AG10803 (cell line): ENCODE measurements at regions not wholly inside any gene's neighbourhood (a gene's known extent, or its start where the extent isn't known, plus 50 kb on each side); places are given as distances from the start of the nearest gene placed in this dataset.

Source experiments
- DNase-seq: peaks from one replicate; pipeline ENCODE4 v3.0.0; 2010; ENCODE audit warnings: low read depth
- H3K4me3 ChIP-seq: 2 replicates; pipeline ENCODE4 v1.5.1; 2011; ENCODE audit warnings: mild to moderate bottlenecking, low read length, control low read depth
- CTCF ChIP-seq: conservative IDR thresholded peaks from 2 replicates; pipeline ENCODE4 v1.5.1; 2011; ENCODE audit warnings: mild to moderate bottlenecking, low read length, control low read depth, inconsistent platforms

GRCh38 chr11:134538742-134539141, 126.7 kb upstream of the B3GAT1 start:
- DNase-seq, result no peak
- TF ChIP-seq CTCF, result no peak

GRCh38 chr11:134537941-134538340, 125.9 kb upstream of the B3GAT1 start:
- TF ChIP-seq CTCF, result no peak
- no peak overlapping the region for H3K4me3 ChIP-seq
- no peak for DNase-seq

More at GRCh38 chr11:134538742-134539141, 126.7 kb upstream of the B3GAT1 start:
- no peak overlapping the region for H3K4me3 ChIP-seq

- no peak for TF ChIP-seq CTCF
- no peak for DNase-seq
- H3K4me3 ChIP-seq, result no peak overlapping the region
Measured at GRCh38 chr11:134537296-134537695, 125.3 kb upstream of the B3GAT1 start.

GRCh38 chr11:134536677-134537076, 124.6 kb upstream of the B3GAT1 start:
- no peak for DNase-seq
- no peak overlapping the region for H3K4me3 ChIP-seq
- no peak for TF ChIP-seq CTCF

GRCh38 chr11:134536219-134536618, 124.2 kb upstream of the B3GAT1 start:
- no peak overlapping the region for H3K4me3 ChIP-seq
- TF ChIP-seq CTCF, result no peak
- no peak for DNase-seq

- H3K4me3 ChIP-seq, result no peak overlapping the region
- DNase-seq, result no peak
- TF ChIP-seq CTCF, result no peak
Measured at GRCh38 chr11:134535029-134536025, 123.3 kb upstream of the B3GAT1 start.

GRCh38 chr11:134533511-134533910, 121.5 kb upstream of the B3GAT1 start:
- no peak overlapping the region for H3K4me3 ChIP-seq
- DNase-seq, result no peak
- no peak for TF ChIP-seq CTCF
